Spleen (tissue), 11 donors: ENCODE measurements at regions not wholly inside any gene's neighbourhood (a gene's known extent, or its start where the extent isn't known, plus 50 kb on each side); places are given as distances from the start of the nearest gene placed in this dataset.
A peak's percentile ranks its signal among the peaks of the same experiment; 100 is the strongest.

ENCODE experiments used
- DNase-seq: peaks from one replicate; pipeline ENCODE4 v3.0.0-alpha.2; 2020
- H3K27ac ChIP-seq, 8 donors: fragments of 200-600 bp; sonication (generic) in 7 of 8; 1 replicate in 4 of 8; 2 replicates in 4 of 8; pipeline versions ENCODE4 v1.5.0 to v1.8.0; 2016 to 2021; ENCODE audit warnings: inconsistent platforms in 4 of 8, mild to moderate bottlenecking in 4 of 8, moderate library complexity in 1 of 8
- H3K27me3 ChIP-seq, 7 donors: fragments of 200-600 bp; sonication (generic) in 6 of 7; replicated peaks in 1 of 7; 1 replicate in 4 of 7; 2 replicates in 3 of 7; pipeline versions ENCODE4 v1.5.0 to v1.8.0; 2016 to 2021; ENCODE audit warnings: inconsistent platforms in 3 of 7, mild to moderate bottlenecking in 1 of 7
- H3K36me3 ChIP-seq, 6 donors: fragments of 200-600 bp; sonication (generic) in 5 of 6; 1 replicate in 4 of 6; 2 replicates in 2 of 6; pipeline versions ENCODE4 v1.5.0 to v1.8.0; 2016 to 2021; ENCODE audit warnings: inconsistent platforms in 2 of 6
- H3K4me1 ChIP-seq, 6 donors: fragments of 200-600 bp; sonication (generic) in 5 of 6; 1 replicate in 3 of 6; 2 replicates in 3 of 6; pipeline versions ENCODE4 v1.5.0 to v1.8.0; 2016 to 2021; ENCODE audit warnings: inconsistent platforms in 3 of 6
- H3K4me3 ChIP-seq, 8 donors: fragments of 200-600 bp; sonication (generic) in 7 of 8; 1 replicate in 4 of 8; 2 replicates in 4 of 8; pipeline versions ENCODE4 v1.5.0 to v1.8.0; 2016 to 2021; ENCODE audit warnings: inconsistent platforms in 4 of 8, mild to moderate bottlenecking in 4 of 8, moderate library complexity in 2 of 8
- H3K9me3 ChIP-seq, 8 donors: fragments of 200-600 bp; sonication (generic) in 7 of 8; 1 replicate in 4 of 8; 2 replicates in 4 of 8; pipeline versions ENCODE4 v1.5.0 to v1.8.0; 2016 to 2021; ENCODE audit warnings: inconsistent platforms in 4 of 8
- CTCF ChIP-seq, 11 experiments: fragments of 200-600 bp in 7 of 11; fragments of 450-650 bp in 4 of 11; sonication (generic) in 4 of 11; IDR thresholded peaks in 8 of 11; conservative IDR thresholded peaks in 3 of 11; 1 replicate in 7 of 11; 2 replicates in 4 of 11; pipeline versions ENCODE4 v1.4.0 to v1.8.0; 2016 to 2021; ENCODE audit warnings: antibody characterized with exemption in 11 of 11, inconsistent platforms in 4 of 11, mild to moderate bottlenecking in 1 of 11
- POLR2A ChIP-seq, 3 donors: fragments of 450-650 bp; IDR thresholded peaks; one replicate each; pipeline ENCODE4 v1.5.1; 2017; ENCODE audit warnings: antibody characterized with exemption in 3 of 3, mild to moderate bottlenecking in 1 of 3
- POLR2AphosphoS5 ChIP-seq, 3 donors: sonication (generic); formaldehyde crosslinking; IDR thresholded peaks; one replicate each; pipeline ENCODE4 v1.5.1; 2017; ENCODE audit warnings: antibody characterized with exemption in 3 of 3
- WGBS, 5 donors: extraction: QIAGEN DNeasy Blood & Tissue Kit in 3 of 5; methylation state at CpG; one replicate each; pipeline versions ENCODE4 v1.1.5 to v1.1.7; 2013 to 2018; 5-methylcytosine and 5-hydroxymethylcytosine counted together
- intact Hi-C: fragments of 100-400 bp; cut with DNase I; formaldehyde crosslinking; loops from one replicate; pipeline ENCODE4 v1.15.0; 2023; ENCODE audit warnings: low total_unique reads
- donor health status: healthy with polysubstance abuse.
- donor health status: DM: no; HTN: no; CAD: no; lungs with moderate emphysema.
- donor health status: DM: no; HTN: no; CAD: no.
- donor health status: Bipolar disorder and iron deficiency.
- donor health status: healthy.
- donor health status: DM: no; HTN: no; CAD: no.
- donor health status: DM: yes; HTN: yes; CAD: no.

- DNase-seq: no peak
- Histone ChIP-seq H3K4me3 (no peak overlapping the region), H3K4me1 (peaks cover 0 to 22% (median 6%) of the 10 kb centered on the region in 6 donors), H3K27ac (peak overlapping the region in 1 of 8 donors; percentile 5), H3K9me3 (no peaks in the 10 kb centered on the region), H3K27me3 (no peaks in the 10 kb centered on the region), H3K36me3 (no peaks in the 10 kb centered on the region)
- WGBS, 5 donors: 70 to 85% (median 75%) methylated on average over 5 of the region's 5 CpGs
- TF ChIP-seq POLR2A (IDR thresholded peaks at IDR 0.05) (no peak), CTCF (IDR thresholded peaks at IDR 0.05 in 8 of 11, conservative IDR thresholded peaks at IDR 0.05 in 3 of 11) (no peak), POLR2AphosphoS5 (IDR thresholded peaks at IDR 0.05) (no peak)
- intact Hi-C loops: no loop called here
These were observed 61.1 kb downstream of the DIPK2A start for GRCh38 chr3:144032531-144033239.

DNA sequence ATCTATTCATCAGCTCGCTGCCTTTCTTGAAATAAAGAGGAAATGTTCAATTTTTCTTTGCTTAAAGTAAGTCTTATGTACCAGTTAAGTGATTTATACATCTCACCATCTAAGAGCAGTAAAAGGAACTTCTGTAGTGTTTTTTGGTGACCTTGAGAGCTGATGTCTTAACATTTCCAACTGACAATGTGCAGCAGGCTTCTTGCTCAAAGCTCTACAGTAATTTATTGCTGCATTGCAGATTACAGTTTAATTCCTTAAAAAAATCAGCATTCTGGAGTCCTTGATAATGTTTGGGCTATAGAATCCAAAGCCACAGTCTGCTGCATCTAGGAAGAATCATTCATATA lies 61.6 kb downstream of the DIPK2A start:
- DNase-seq: no peak
- H3K4me3 ChIP-seq: no peak overlapping the region
- H3K27ac ChIP-seq: peak overlapping the region in 1 of 8 donors; percentile 5
- TF ChIP-seq POLR2A (IDR thresholded peaks at IDR 0.05): no peak
- no peak for TF ChIP-seq POLR2AphosphoS5 (IDR thresholded peaks at IDR 0.05)
- no peak for TF ChIP-seq CTCF (IDR thresholded peaks at IDR 0.05 in 8 of 11, conservative IDR thresholded peaks at IDR 0.05 in 3 of 11)
- no peaks in the 10 kb centered on the region for H3K9me3 ChIP-seq
- WGBS, 5 donors: 33 to 46% (median 37%) methylated on average over 1 of the region's 1 CpG
- no peaks in the 10 kb centered on the region for H3K27me3 ChIP-seq
- H3K36me3 ChIP-seq: no peaks in the 10 kb centered on the region
- intact Hi-C loops: no loop called here
- H3K4me1 ChIP-seq: peaks cover 0 to 20% (median 6%) of the 10 kb centered on the region in 6 donors

GRCh38 chr3:144033863-144034262 lies 62.2 kb downstream of the DIPK2A start:
- intact Hi-C loops: no loop called here
- no peaks in the 10 kb centered on the region for H3K9me3 ChIP-seq
- 44 to 84% (median 73%) methylated on average over 1 of the region's 1 CpG for WGBS, 5 donors

More at GRCh38 chr3:144033863-144034262, 62.2 kb downstream of the DIPK2A start:
- Histone ChIP-seq H3K27me3 (no peaks in the 10 kb centered on the region), H3K27ac (no peak overlapping the region), H3K36me3 (no peaks in the 10 kb centered on the region), H3K4me3 (no peak overlapping the region), H3K4me1 (peaks cover 0 to 13% (median 3%) of the 10 kb centered on the region in 6 donors)
- TF ChIP-seq POLR2AphosphoS5 (IDR thresholded peaks at IDR 0.05) (no peak), CTCF (IDR thresholded peaks at IDR 0.05 in 8 of 11, conservative IDR thresholded peaks at IDR 0.05 in 3 of 11) (no peak), POLR2A (IDR thresholded peaks at IDR 0.05) (no peak)
- no peak for DNase-seq
